Brain microvascular endothelial cell (primary cell): ENCODE measurements at regions not wholly inside any gene's neighbourhood (a gene's known extent, or its start where the extent isn't known, plus 50 kb on each side); places are given as distances from the start of the nearest gene placed in this dataset.

Experiments
- DNase-seq: peaks from one replicate; pipeline ENCODE4 v3.0.0-alpha.2; 2020
- H3K27ac ChIP-seq: fragments of 250-450 bp; sonication (Bioruptor Pico); 2 replicates; pipeline ENCODE4 v1.5.1; 2020; ENCODE audit warnings: mild to moderate bottlenecking, moderate library complexity
- H3K27me3 ChIP-seq: fragments of 250-450 bp; sonication (Bioruptor Pico); replicated peaks from 2 replicates; pipeline ENCODE4 v1.5.1; 2020; ENCODE audit warnings: mild to moderate bottlenecking
- H3K36me3 ChIP-seq: fragments of 250-450 bp; sonication (Bioruptor Pico); replicated peaks from 2 replicates; pipeline ENCODE4 v1.5.1; 2020; ENCODE audit warnings: mild to moderate bottlenecking
- H3K4me3 ChIP-seq: 2 replicates; pipeline ENCODE4 v1.5.1; 2011; ENCODE audit warnings: low read depth, mild to moderate bottlenecking, control low read depth, low read length, moderate library complexity
- CTCF ChIP-seq: IDR thresholded peaks from 2 replicates; pipeline ENCODE4 v1.5.1; 2011; ENCODE audit warnings: low read depth, mild to moderate bottlenecking, moderate library complexity, low read length, control low read depth, inconsistent platforms; ENCODE audit errors: missing control alignments
- in situ Hi-C: cut with HindIII; loops from 2 replicates; pipeline ENCODE4 v1.10.0; 2017; ENCODE audit warnings: low sequenced_read_pairs, low pct_ligation_motif_present

GRCh38 chr3:124227150-124227630, 235.3 kb upstream of the ROPN1 start:
- Histone ChIP-seq H3K27me3 (peaks cover 2% of the 10 kb centered on the region), H3K27ac (no peak overlapping the region), H3K4me3 (no peak overlapping the region)

GRCh38 chr3:124229420-124229819, 237.5 kb upstream of the ROPN1 start:
- no peaks in the 10 kb centered on the region for H3K36me3 ChIP-seq
- in situ Hi-C loops: no loop called here
- no peak overlapping the region for H3K27ac ChIP-seq
- no peak overlapping the region for H3K4me3 ChIP-seq
- peaks cover 2% of the 10 kb centered on the region for H3K27me3 ChIP-seq
- no peak for DNase-seq
- TF ChIP-seq CTCF: no peak

More at GRCh38 chr3:124227150-124227630, 235.3 kb upstream of the ROPN1 start:
- H3K36me3 ChIP-seq: no peaks in the 10 kb centered on the region
- DNase-seq: no peak
- in situ Hi-C loops: no loop called here
- no peak for TF ChIP-seq CTCF

GRCh38 chr3:124229836-124230235, 237.9 kb upstream of the ROPN1 start:
- no peak overlapping the region for H3K4me3 ChIP-seq
- peaks cover 2% of the 10 kb centered on the region for H3K27me3 ChIP-seq
- DNase-seq: no peak
- H3K27ac ChIP-seq: no peak overlapping the region
- in situ Hi-C loops: no loop called here
- no peaks in the 10 kb centered on the region for H3K36me3 ChIP-seq
- TF ChIP-seq CTCF: no peak

GRCh38 chr3:124230432-124230831, 238.5 kb upstream of the ROPN1 start:
- Histone ChIP-seq H3K36me3 (no peaks in the 10 kb centered on the region), H3K27me3 (peaks cover 2% of the 10 kb centered on the region), H3K27ac (no peak overlapping the region), H3K4me3 (no peak overlapping the region)
- TF ChIP-seq CTCF: no peak
- in situ Hi-C loops: no loop called here
- DNase-seq: no peak

- no peak overlapping the region for H3K27ac ChIP-seq
- no peak for DNase-seq
- in situ Hi-C loops: no loop called here
- no peak for TF ChIP-seq CTCF
- no peak overlapping the region for H3K4me3 ChIP-seq
- H3K27me3 ChIP-seq: peaks cover 2% of the 10 kb centered on the region
- H3K36me3 ChIP-seq: no peaks in the 10 kb centered on the region
These were observed 239.1 kb upstream of the ROPN1 start for GRCh38 chr3:124230998-124231397.

GRCh38 chr3:124234852-124235252, 242.9 kb upstream of the ROPN1 start:
- no peak for TF ChIP-seq CTCF
- in situ Hi-C loops: no loop called here
- Histone ChIP-seq H3K27me3 (peaks cover 2% of the 10 kb centered on the region), H3K27ac (no peak overlapping the region), H3K36me3 (no peaks in the 10 kb centered on the region), H3K4me3 (no peak overlapping the region)
- no peak for DNase-seq
